ENCODE measurements at regions not wholly inside any gene's neighbourhood (a gene's known extent, or its start where the extent isn't known, plus 50 kb on each side); places are given as distances from the start of the nearest gene placed in this dataset.
"Not testable (repeated sequence)": the region's sequence is repeated elsewhere in the genome, so short reads cannot be mapped to it uniquely, and the experiment has no call there.

DNA sequence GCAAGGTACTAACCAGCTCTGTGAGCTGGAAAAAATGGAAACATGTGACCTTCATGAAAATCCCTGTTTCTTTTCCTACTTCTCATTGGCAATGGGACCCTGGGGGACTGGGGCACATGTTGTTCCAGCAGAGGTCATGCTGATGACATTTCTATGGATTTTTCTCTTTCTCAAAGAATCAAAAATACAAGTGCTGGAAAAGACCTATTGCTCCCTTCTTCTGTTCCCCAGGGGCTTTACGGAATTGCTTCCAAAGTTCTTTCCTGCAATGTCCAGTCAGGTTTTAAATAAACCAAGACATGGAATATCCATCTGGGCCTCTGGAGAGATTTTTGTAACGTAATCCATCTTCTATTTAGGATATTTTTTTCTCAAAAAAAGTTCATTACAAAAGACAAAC is 1006.1 kb upstream of the CELF4 start:
- no peak for DNase-seq (ENCODE audit: low read depth)

DNA sequence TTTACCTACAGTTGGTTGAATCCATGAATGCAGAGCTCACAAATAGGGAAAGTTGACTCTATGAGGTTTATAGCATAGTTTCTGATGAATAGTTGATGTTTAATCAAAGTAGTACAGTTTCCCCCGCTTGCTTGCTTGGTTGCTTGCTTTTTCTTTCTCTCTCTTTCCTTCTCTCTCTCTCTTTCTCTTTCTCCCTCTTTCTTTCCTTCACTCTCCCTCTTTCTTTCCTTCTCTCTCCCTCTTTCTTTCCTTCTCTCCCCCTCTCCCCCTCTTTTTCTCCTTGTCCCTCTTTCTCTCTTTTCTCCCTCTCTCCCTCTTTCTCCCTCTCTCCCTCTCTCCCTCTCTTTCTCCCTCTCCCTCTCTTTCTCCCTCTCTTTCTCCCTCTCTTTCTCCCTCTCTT is 999.9 kb upstream of the CELF4 start:
- DNase-seq (ENCODE audit: low read depth): no peak

DNA sequence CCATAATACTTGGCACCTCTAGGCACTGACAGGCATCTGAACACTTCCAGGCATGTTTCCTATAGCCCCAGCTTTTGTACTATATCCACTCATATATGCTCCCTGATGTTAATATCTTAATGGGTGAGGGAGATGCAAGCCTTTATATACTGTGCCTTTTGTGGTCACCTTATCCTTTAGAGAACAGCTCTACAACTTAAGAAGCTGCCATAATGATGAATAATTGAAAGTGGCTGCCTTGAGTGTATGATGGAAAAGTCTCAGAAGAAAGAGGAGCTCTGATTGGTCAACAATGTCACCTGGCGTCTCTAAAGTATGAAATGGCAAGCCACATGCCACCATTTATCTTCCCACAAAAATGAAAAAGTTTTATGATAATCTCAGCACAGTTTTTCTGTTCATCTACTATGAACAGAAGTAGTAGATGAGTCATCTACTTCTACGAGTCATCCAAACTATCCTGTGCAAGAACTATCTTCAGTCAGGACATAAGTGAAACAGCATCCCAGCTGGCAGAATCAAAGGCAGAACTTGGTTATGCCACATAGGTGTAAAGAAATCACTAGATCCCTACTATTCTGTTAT is 997.9 kb upstream of the CELF4 start:
- no peak for DNase-seq (ENCODE audit: low read depth)

DNA sequence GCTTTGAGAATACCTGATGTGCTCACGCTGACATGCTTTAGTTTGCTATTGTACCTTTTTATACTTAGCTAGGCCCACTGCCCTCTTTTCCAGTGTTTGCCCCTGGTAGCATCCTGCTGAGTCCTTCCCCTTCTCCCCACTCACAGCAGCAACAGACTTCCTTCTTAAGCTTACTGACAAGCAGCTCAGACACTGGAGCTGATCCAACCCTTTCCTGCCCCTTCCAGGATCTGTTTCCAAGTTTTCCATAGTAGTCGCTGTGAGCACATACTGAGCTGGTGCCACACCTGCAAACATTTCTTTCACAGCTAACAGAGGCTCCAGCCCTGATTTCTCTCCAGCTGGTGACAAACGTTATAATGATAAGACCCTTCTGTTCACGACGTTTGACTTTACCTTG is 991.4 kb upstream of the CELF4 start:
- no peak for DNase-seq (ENCODE audit: low read depth)

DNA sequence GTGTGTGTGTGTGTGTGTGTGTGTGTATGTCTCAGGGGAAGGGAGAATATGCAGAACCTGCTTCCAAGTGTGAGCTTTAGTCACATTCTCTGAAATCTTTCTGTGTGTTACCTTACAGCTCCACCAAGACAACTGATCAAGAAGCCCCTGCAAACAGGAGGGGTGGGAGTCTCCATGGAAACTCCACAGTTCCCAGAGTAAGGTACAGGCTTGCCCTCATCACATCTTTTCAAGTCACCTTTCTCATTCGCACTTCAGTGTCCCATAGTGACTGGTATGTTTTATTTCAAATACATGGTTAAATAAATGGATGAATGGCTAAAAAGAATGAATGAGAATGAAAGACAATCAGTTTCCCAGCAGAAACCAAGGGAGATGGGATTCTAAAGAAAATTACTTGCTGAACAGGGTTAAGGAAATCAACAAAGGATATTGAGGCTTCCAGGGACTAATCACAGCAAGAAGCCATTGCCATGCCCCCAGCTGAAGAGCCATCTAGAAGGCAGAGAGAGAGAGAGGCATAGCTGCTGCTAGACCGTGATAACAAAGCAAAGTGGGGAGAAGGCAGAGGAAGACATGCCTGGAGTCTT is 987.2 kb upstream of the CELF4 start:
- no peak for DNase-seq (ENCODE audit: low read depth)

DNA sequence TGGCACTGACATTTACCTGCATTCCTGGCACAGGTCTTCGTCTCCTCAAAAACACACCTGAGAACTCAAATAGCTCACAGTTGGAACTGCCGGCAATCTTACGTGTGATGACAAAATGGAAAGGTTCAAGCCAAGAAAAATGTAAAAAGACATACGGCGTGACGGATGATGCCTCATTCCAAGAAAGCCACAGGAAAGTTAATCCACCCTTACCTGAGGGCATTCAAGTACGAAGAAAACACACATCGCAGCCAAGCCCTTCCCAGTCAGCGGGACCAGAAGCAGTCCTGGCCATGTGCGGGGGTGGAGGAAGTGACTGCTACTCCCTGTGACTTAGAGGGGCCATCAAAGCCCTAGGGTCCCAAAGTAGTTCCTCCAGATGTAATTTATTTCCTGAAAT is 986.3 kb upstream of the CELF4 start:
- DNase-seq (ENCODE audit: low read depth): no peak

DNA sequence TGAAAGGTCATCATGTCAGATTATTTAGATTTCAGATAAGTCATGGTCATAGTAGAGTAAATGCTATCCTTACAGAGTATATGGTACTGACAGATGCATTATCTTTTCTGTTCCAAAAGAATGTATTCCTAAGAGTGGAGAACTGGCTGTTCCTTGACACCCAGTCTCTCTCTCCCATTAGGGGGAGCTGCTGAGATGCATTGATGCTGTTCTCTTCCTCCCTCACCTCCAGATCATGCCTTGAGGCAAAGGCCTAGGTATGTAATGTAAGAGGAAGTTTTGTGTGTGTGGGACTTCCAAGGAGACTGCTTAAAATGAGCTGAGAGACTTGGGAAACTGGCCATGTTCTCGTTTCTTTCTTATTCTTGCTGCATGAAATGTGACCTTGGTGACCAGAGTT is 979.5 kb upstream of the CELF4 start:
- DNase-seq (ENCODE audit: low read depth): no peak

DNA sequence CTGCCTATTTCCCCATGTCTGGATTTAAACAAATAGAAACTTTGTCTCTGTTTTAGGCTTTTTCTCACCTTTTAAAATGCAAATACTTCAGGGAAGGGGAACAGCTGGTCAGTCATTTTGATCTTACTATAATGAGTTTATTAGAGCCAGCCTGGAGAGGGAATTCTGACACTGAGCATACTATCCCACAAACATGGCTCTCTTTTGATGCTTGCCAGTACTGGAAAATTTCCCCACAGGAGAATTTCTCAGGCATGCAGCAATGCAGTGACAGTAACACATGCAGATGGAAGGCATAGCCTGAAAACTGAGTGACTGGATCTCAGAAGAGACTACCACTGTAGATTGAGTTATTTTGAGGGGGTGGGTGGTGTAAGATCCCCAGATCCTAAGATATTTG is 974.3 kb upstream of the CELF4 start:
- no peak for DNase-seq (ENCODE audit: low read depth)

DNA sequence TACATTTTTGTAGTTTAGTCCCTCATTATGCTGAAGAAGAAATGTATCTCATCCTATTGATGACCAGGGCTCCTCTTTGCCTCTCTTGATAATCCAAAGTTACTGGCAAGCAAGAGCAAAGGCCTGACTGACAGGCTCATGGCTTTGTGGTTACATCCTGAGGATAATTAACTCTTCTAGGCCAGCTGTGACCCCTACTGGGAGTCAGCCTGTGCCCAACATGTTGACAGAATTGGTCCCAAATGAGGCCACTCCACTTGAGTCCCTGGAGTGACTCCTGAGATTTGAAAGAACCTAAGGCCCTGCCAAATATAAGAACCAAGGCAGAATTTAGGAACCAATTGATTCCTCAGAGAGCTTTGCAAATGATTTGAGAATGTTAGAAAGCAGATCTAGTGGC is 973.8 kb upstream of the CELF4 start:
- no peak for DNase-seq (ENCODE audit: low read depth)

DNA sequence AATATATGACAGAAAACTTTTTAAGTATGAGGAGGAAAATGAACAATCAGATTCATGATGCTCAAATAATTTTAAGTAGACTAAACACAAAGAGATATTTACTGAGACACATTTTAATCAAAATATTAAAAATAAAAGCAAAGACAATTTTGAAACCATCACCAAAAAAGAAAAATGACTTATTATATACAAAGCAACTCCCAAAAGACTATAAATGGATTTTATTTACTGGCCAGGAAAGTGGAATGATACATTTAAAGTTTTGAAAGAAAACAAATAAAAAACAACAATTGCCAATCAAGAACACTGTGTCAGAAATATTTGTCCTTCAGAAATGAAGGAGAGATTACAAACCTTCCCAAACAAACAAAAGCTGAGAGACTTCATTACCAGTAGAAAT is 968.5 kb upstream of the CELF4 start:
- DNase-seq (ENCODE audit: low read depth): no peak

DNA sequence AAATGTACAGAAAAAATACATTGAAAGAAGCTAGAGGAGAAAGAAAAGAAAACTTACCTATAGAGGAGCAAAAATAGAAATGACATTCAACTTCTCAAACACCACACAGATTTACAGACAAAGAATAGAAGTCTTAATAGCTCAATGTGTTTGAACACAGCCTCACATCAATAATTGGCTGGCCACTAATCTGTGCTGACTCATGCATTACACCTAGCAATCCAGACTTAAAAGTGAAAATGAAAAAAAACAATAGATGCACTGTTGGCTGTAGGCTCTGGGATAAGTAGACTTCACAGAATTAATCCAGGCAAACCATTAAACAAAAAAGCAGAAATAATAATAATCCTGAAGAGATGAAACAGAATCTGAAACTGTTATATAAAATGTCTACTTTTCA is 961.3 kb upstream of the CELF4 start:
- no peak for DNase-seq (ENCODE audit: low read depth)

DNA sequence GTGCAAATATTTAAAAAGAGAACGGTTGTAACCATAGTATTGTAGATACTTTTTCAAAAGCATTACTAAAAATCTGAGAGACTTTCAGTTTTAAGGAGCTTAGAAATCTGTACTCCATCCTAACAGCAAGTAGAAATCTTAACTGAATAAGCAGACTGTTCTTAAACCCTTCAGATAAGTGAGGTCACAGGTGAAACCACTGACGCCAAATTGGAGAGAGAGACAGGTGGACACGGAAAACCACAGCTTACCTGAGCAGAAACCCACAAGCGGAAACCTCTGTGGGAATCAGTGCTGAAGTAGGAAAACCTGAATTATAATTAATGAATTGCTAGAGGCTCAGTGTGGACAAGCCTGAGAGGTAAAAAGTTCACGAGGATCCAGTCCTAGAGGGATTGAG is 959.4 kb upstream of the CELF4 start:
- DNase-seq (ENCODE audit: low read depth): no peak

DNA sequence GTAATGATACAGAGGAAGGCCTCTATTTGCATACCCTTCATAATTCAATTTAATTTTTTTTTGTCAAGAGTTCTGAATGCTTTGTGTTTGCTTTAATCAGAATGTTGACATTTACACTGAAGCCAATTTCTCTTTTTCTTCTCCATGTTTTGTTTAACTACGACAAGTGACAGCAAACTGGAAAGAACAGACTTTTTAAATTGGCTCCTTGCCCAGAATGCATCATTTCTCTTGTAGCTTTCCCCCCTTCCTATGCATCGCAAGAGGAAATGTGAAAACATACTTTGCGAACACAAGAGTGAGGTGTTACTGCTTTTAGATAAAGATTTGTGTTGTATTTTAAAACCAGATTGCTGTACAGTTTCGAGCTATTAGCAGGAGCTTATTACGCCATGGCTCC is 955.2 kb upstream of the CELF4 start:
- DNase-seq (ENCODE audit: low read depth): no peak

DNA sequence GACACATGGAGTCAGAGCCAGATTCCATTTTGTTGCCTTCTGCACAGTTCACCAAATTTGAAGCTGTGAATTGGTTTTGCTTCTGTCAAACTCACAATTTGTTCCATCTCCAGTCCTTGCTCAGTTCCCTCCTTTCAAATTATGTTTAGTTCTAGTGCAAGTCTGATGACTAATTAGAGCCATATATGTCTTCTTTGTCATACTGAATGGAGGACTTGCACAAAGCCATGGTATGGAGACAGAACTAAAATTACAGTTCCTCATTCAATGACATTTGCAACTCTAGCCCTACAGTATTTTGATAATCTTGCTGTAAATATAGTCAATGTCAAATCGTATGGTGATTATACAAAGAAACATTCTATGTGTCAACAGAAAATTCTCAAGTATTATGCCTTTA is 936.9 kb upstream of the CELF4 start:
- DNase-seq (ENCODE audit: low read depth): no peak

DNA sequence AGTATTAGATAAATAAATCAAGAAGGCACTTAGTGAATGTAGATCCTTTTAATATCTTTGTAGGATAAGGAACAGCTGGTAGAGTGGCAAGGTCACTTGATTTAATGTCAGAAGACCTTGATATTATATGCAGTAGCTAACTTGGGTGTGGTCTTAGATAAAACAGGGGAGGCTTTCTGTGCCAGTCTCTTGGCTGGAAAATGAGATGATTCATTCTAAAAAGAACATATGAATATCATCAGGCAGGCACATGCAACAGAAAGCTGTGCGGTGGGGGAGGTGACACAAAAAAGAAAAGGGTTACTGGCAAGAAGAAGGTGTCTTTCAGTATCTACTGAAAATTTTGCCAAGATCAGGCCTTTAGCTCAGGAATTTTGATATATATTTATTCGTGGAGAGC is 931.7 kb upstream of the CELF4 start:
- no peak for DNase-seq (ENCODE audit: low read depth)

DNA sequence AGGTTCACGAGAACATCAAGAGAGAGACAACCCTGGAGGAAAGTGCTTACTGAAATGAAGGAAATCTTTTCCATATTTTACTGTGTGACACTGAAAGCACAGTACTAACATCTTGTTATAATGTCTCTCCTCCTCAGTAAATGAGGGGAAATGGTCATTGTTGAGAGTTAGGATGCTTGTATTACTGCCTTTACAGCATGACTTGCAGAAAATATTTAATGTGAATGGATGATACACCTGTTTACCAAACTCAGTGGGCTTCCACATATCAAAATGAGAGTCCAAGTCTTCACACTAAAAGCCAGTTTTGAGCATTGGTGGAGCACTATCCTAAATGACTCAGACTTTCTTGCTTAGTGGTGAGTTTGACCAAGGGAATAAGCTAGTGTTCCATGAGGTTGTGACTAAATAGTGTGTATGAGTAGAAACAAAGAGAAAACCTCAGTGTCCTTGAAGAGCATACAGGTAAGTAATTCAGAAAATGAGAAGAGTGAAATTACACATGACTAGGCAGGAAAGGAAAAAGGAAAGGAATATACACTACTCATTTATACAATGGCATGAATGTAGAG is 930.7 kb upstream of the CELF4 start:
- no peak for DNase-seq (ENCODE audit: low read depth)

DNA sequence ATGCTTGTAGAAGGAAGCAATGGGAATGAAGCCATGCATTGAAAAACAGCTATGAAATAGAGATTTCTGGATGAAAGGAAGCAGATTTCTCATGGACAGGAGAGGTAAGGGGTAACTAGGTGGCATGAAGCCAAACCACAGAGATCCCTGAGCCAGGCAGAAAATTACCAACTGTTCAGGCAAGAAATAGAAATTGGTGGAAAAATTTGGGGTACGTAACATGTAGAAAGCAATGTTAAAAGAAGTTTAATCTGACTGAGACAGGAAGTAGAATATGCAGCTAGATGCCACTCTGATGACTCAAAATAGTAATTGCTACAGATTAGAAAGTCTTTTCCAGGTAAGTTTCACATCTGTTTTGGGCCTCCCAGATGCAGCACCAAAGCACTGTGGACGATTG is 928.5 kb upstream of the CELF4 start:
- DNase-seq (ENCODE audit: low read depth): no peak

DNA sequence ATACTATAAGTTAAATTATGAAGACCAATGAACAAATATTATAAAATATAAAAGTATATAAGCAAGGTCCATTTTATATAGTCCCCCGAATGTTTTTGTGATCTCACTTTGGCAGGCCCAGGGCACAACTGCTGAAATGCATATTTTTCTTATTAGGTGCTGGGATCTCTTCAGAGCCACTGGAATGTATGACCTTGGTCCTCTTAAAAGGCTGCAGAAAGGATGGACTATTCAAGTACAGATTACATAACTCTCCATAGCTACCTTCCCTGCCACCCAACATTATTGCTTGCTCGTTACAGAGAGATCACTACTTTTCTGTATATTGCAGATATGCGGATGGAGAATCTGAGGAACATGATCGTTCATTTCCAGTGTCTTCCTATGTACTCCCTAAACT is 925.6 kb upstream of the CELF4 start:
- DNase-seq (ENCODE audit: low read depth): no peak

DNA sequence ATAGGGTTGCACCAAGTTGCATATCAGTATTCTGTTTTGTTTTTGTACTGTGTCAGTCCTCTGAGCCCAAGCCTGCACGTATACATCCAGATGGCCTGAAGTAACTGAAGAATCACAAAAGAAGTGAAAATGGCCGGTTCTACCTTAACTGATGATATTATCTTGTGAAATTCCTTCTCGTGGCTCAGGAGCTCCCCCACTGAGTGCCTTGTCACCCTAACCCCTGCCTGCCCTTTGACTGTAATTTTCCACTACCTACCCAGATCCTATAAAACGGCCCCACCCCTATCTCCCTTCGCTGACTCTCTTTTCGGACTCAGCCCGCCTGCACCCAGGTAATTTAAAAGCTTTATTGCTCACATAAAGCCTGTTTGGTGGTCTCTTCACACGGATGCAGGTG is 924.1 kb upstream of the CELF4 start:
- DNase-seq (ENCODE audit: low read depth): not testable (repeated sequence)

DNA sequence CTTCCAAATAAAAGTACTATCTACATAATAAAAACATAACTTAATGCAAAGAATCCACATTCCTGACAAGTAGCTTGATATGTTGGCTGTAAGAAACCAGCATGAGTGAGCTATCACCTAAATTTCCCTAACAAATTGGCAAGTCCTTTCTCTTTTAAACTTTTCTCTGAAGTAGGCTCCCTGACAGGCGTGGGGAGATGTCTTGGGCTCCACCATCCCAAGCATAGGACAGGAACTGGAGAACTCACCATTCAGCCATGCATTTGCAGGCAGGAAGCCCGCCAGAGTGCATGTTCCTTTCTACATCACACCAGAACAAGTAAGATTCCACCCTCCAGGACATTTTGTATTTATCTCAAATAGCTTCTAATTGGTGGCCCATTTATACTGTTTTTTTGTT is 921.9 kb upstream of the CELF4 start:
- DNase-seq (ENCODE audit: low read depth): no peak

DNA sequence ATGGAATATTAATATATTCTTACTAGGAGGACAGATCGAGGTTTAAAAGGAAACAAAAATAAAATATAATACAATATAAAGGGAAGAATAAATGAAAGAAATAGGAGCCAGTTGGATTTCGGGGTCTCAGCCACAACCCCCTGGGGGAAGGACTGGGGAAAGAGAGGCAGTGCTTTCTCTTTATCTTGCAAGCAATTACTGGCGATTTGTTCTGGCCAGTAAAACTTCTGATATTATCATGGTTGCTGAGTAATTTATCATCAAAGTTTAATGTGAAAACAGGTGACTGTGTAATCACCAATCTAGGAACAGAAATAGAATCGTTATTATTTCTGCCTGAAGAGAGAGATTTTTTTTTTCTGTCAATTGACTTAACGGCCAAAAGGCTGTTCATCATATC is 917.7 kb upstream of the CELF4 start:
- no peak for DNase-seq (ENCODE audit: low read depth)

DNA sequence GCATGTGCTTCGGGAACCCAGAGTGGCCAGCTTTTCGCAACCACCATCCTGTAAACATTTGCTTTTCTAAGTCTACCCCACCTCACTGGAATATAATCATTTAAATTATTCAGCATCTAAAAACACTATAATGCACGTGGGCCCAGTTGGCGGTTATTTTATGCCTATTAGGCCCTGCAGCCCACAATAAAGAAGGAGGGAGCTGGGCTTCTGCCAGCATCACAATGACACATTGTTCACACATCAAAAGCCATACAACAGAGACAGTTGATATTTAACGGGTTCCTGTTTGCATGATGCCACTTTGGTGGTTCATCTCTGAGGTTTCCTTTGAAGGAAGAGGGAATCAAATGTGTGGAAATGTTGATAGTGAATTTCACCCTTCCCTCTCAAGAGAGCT is 916.0 kb upstream of the CELF4 start:
- DNase-seq (ENCODE audit: low read depth): no peak

DNA sequence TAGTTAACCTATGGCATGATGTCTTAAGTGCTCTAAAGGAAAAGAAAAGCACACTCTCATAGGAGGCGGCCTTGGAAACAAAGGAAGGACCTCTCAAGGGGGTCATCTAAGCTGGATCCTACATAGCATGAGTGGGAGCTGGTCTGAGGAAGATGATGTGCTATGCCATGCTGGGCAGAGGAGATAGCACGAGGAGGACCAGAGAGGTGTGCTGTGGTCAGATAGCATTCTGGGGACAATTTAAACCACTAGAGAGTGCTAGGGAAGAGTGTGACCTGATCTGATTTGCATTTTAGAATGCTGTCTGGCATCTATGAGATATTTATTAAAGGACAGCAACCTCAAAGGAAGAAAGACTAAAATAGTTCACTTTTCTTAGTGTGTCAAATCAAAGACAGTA is 910.1 kb upstream of the CELF4 start:
- DNase-seq (ENCODE audit: low read depth): no peak

DNA sequence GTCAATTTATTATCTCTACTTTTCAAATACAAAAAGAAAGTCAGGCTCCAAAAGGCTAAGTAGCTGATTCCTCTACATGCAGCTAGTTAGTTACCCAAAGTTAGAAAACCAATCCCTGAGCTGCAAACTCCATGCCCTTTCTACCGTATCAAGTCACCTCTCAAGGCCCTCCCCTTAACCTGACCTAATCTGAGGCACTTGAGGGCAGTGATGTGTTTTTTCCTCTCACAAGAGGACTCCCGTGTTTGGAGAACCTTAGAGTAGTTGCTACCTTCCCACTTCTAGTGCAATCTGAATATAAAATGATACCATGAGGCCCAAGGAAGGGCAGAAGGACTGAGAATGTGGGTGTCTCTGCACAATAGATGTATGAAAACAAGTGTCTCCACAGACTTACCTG is 907.9 kb upstream of the CELF4 start:
- DNase-seq (ENCODE audit: low read depth): no peak
